HG02623 (cell line): ENCODE measurements at regions not wholly inside any gene's neighbourhood (a gene's known extent, or its start where the extent isn't known, plus 50 kb on each side); places are given as distances from the start of the nearest gene placed in this dataset.
"Not testable (repeated sequence)": the region's sequence is repeated elsewhere in the genome, so short reads cannot be mapped to it uniquely, and the experiment has no call there.

Experiments used
- ATAC-seq: cut with Tn5 transposase; IDR thresholded peaks from one replicate; pipeline ENCODE4 v1.9.1; 2021; ENCODE audit warnings: moderate library complexity; ENCODE audit not compliant: unreplicated experiment

- no peak for ATAC-seq
Observed at GRCh38 chr2:36302911-36303310, 52.7 kb upstream of the CRIM1 start.

- ATAC-seq, result no peak
Observed at GRCh38 chr2:36301843-36302242, 53.7 kb upstream of the CRIM1 start.

- ATAC-seq, result no peak
Observed at GRCh38 chr2:36300697-36301096, 54.9 kb upstream of the CRIM1 start.

- no peak for ATAC-seq
Observed at GRCh38 chr2:36296798-36297197, 58.8 kb upstream of the CRIM1 start.

- ATAC-seq, result no peak
Observed at GRCh38 chr2:36294316-36294721, 61.3 kb upstream of the CRIM1 start.

GRCh38 chr2:36290306-36290856, 65.2 kb upstream of the CRIM1 start:
- ATAC-seq, result no peak

GRCh38 chr2:36289731-36290130, 65.8 kb upstream of the CRIM1 start:
- no peak for ATAC-seq

- no peak for ATAC-seq
Observed at GRCh38 chr2:36287363-36288275, 68.0 kb upstream of the CRIM1 start.

GRCh38 chr2:36279506-36279905, 76.1 kb upstream of the CRIM1 start:
- ATAC-seq, result not testable (repeated sequence)

GRCh38 chr2:36277881-36278523, 77.6 kb upstream of the CRIM1 start:
- ATAC-seq, result no peak

- ATAC-seq, result peak; percentile 52
Observed at GRCh38 chr2:36277146-36277808, 78.3 kb upstream of the CRIM1 start.

- no peak for ATAC-seq
Observed at GRCh38 chr2:36271266-36271665, 84.3 kb upstream of the CRIM1 start.

- ATAC-seq, result no peak
Observed at GRCh38 chr2:36270758-36271157, 84.8 kb upstream of the CRIM1 start.

- ATAC-seq, result no peak
Observed at GRCh38 chr2:36267194-36267593, 88.4 kb upstream of the CRIM1 start.

GRCh38 chr2:36266536-36267121, 88.9 kb upstream of the CRIM1 start:
- no peak for ATAC-seq

- ATAC-seq, result no peak
Observed at GRCh38 chr2:36262581-36262980, 93.0 kb upstream of the CRIM1 start.

GRCh38 chr2:36255863-36256262, 99.7 kb upstream of the CRIM1 start:
- no peak for ATAC-seq

GRCh38 chr2:36253086-36253485, 102.5 kb upstream of the CRIM1 start:
- ATAC-seq, result no peak

- peak; percentile 78 for ATAC-seq
Observed at GRCh38 chr2:36246320-36246990, 109.1 kb upstream of the CRIM1 start.

- no peak for ATAC-seq
Observed at GRCh38 chr2:36245651-36246050, 109.9 kb upstream of the CRIM1 start.

GRCh38 chr2:36238106-36238505, 117.5 kb upstream of the CRIM1 start:
- ATAC-seq, result no peak
